ENCODE measurements at regions not wholly inside any gene's neighbourhood (a gene's known extent, or its start where the extent isn't known, plus 50 kb on each side); places are given as distances from the start of the nearest gene placed in this dataset.

DNA sequence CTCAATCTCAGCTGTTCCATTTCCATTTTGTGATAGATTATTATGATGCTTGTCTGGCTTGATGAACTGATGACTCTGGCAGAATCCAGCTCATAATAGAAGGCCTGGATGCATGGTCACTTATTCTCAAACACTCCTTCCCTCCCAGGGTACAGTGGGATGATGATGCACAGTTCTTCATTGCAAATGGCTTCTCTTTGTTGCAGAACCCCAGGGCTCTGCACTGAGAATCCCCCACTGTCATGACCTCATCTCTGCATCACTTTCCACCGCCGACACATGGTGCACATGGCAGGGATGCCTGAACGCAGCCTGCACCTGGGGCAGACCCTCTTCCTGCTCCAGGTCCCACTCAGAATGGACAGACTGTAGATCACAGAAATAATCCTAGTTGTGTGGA lies 515.6 kb upstream of the NR2F2 start:
- Histone ChIP-seq H3K79me2 (ENCODE audit: control insufficient read depth, insufficient read depth, low read length) (no peaks in the 10 kb centered on the region), H3K9ac (ENCODE audit: control insufficient read depth, extremely low read depth, insufficient read depth, low read length) (no peak overlapping the region), H3K4me2 (ENCODE audit: control insufficient read depth, extremely low read depth, insufficient read depth, low read depth, low read length) (no peak overlapping the region), H3K9me3 (ENCODE audit: control insufficient read depth, low read depth, low read length) (no peaks in the 10 kb centered on the region), H3K36me3 (ENCODE audit: control insufficient read depth in 2 of 2, extremely low read depth in 1 of 2, insufficient read depth in 2 of 2, low read length in 2 of 2) (no peaks in the 10 kb centered on the region), H3K9me1 (ENCODE audit: control insufficient read depth, extremely low read depth, insufficient read depth, low read length) (no peaks in the 10 kb centered on the region), H2AFZ (ENCODE audit: control insufficient read depth, low read length) (no peak overlapping the region), H3K27me3 (ENCODE audit: control insufficient read depth, extremely low read depth, insufficient read depth, low read length) (no peaks in the 10 kb centered on the region), H3K27ac (ENCODE audit: control insufficient read depth, insufficient read depth, low read length) (no peak overlapping the region), H3K4me3 (ENCODE audit: control insufficient read depth in 2 of 3, extremely low read depth in 1 of 3, insufficient read depth in 2 of 3, low read depth in 1 of 3, low read length in 3 of 3) (no peak overlapping the region), H3K4me1 (ENCODE audit: control insufficient read depth, extremely low read depth, insufficient read depth, low read length) (no peaks in the 10 kb centered on the region), H4K20me1 (ENCODE audit: control insufficient read depth, extremely low read depth, insufficient read depth, low read length) (no peaks in the 10 kb centered on the region)
- TF ChIP-seq, protein P1, sequence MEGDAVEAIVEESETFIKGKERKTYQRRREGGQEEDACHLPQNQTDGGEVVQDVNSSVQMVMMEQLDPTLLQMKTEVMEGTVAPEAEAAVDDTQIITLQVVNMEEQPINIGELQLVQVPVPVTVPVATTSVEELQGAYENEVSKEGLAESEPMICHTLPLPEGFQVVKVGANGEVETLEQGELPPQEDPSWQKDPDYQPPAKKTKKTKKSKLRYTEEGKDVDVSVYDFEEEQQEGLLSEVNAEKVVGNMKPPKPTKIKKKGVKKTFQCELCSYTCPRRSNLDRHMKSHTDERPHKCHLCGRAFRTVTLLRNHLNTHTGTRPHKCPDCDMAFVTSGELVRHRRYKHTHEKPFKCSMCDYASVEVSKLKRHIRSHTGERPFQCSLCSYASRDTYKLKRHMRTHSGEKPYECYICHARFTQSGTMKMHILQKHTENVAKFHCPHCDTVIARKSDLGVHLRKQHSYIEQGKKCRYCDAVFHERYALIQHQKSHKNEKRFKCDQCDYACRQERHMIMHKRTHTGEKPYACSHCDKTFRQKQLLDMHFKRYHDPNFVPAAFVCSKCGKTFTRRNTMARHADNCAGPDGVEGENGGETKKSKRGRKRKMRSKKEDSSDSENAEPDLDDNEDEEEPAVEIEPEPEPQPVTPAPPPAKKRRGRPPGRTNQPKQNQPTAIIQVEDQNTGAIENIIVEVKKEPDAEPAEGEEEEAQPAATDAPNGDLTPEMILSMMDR (optimal IDR thresholded peaks at IDR 0.05 in 1 of 3, IDR thresholded peaks at IDR 0.05 in 1 of 3, conservative IDR thresholded peaks at IDR 0.05 in 1 of 3; ENCODE audit: extremely low read depth in 1 of 3, insufficient read depth in 2 of 3, low read length in 3 of 3), result no peak
- no peak for TF ChIP-seq EZH2 (IDR thresholded peaks at IDR 0.05; ENCODE audit: low read length)
- dilution Hi-C loops (cut with MboI; ENCODE audit: extremely low pct_ligation_motif_present, low sequenced_read_pairs), result no loop called here
- no peak for DNase-seq (ENCODE audit: low read depth, low spot score)
- no peak for FAIRE-seq

- FAIRE-seq, result no peak
- Histone ChIP-seq H4K20me1 (ENCODE audit: control insufficient read depth, extremely low read depth, insufficient read depth, low read length) (no peaks in the 10 kb centered on the region), H3K4me2 (ENCODE audit: control insufficient read depth, extremely low read depth, insufficient read depth, low read depth, low read length) (no peak overlapping the region), H3K36me3 (ENCODE audit: control insufficient read depth in 2 of 2, extremely low read depth in 1 of 2, insufficient read depth in 2 of 2, low read length in 2 of 2) (no peaks in the 10 kb centered on the region), H3K4me1 (ENCODE audit: control insufficient read depth, extremely low read depth, insufficient read depth, low read length) (no peaks in the 10 kb centered on the region), H3K27me3 (ENCODE audit: control insufficient read depth, extremely low read depth, insufficient read depth, low read length) (no peaks in the 10 kb centered on the region), H3K9me3 (ENCODE audit: control insufficient read depth, low read depth, low read length) (no peaks in the 10 kb centered on the region), H3K27ac (ENCODE audit: control insufficient read depth, insufficient read depth, low read length) (no peak overlapping the region), H2AFZ (ENCODE audit: control insufficient read depth, low read length) (no peak overlapping the region), H3K79me2 (ENCODE audit: control insufficient read depth, insufficient read depth, low read length) (no peaks in the 10 kb centered on the region), H3K9ac (ENCODE audit: control insufficient read depth, extremely low read depth, insufficient read depth, low read length) (no peak overlapping the region), H3K9me1 (ENCODE audit: control insufficient read depth, extremely low read depth, insufficient read depth, low read length) (no peaks in the 10 kb centered on the region), H3K4me3 (ENCODE audit: control insufficient read depth in 2 of 3, extremely low read depth in 1 of 3, insufficient read depth in 2 of 3, low read depth in 1 of 3, low read length in 3 of 3) (no peak overlapping the region)
- TF ChIP-seq, protein P1 (optimal IDR thresholded peaks at IDR 0.05 in 1 of 3, IDR thresholded peaks at IDR 0.05 in 1 of 3, conservative IDR thresholded peaks at IDR 0.05 in 1 of 3; ENCODE audit: extremely low read depth in 1 of 3, insufficient read depth in 2 of 3, low read length in 3 of 3), result no peak
- no peak for TF ChIP-seq EZH2 (IDR thresholded peaks at IDR 0.05; ENCODE audit: low read length)
- DNase-seq (ENCODE audit: low read depth, low spot score), result no peak
- dilution Hi-C loops (cut with MboI; ENCODE audit: extremely low pct_ligation_motif_present, low sequenced_read_pairs), result no loop called here
Measured at GRCh38 chr15:95816591-95816990, 513.9 kb upstream of the NR2F2 start.

Data from keratinocyte (primary cell).